Calu3 (cell line): ENCODE measurements at regions not wholly inside any gene's neighbourhood (a gene's known extent, or its start where the extent isn't known, plus 50 kb on each side); places are given as distances from the start of the nearest gene placed in this dataset.
"Not testable (repeated sequence)": the region's sequence is repeated elsewhere in the genome, so short reads cannot be mapped to it uniquely, and the experiment has no call there.

Experiments
- BruUV-seq: library from RNA; stranded (reverse); fragments of 400-500 nt; replicated peaks from 2 replicates; lab custom pipeline; 2021; lab: Mats Ljungman, UMichigan
- CTCF ChIA-PET: fragments of 300-600 bp; sonication (Branson Sonifier 250); formaldehyde crosslinking; loops from one replicate; lab custom pipeline; 2022; ENCODE audit warnings: antibody characterized with exemption; lab: Charles Lee
- DNase-seq: peaks from one replicate; pipeline ENCODE4 v3.0.0; 2022
- H3K27ac Mint-ChIP-seq: one replicate; pipeline ENCODE4 v1.8.0; 2022; ENCODE audit warnings: mixed read lengths; ENCODE audit not compliant: unreplicated experiment
- H3K27me3 Mint-ChIP-seq: one replicate; pipeline ENCODE4 v1.8.0; 2022; ENCODE audit warnings: mixed read lengths; ENCODE audit not compliant: unreplicated experiment
- H3K36me3 Mint-ChIP-seq: one replicate; pipeline ENCODE4 v1.8.0; 2022; ENCODE audit warnings: mild to moderate bottlenecking, moderate library complexity, mixed read lengths; ENCODE audit not compliant: insufficient read depth, unreplicated experiment
- H3K4me1 Mint-ChIP-seq: one replicate; pipeline ENCODE4 v1.8.0; 2022; ENCODE audit warnings: mild to moderate bottlenecking, low read depth, mixed read lengths; ENCODE audit not compliant: unreplicated experiment
- H3K4me3 Mint-ChIP-seq: one replicate; pipeline ENCODE4 v1.8.0; 2022; ENCODE audit warnings: mild to moderate bottlenecking, low read depth, moderate library complexity, mixed read lengths; ENCODE audit not compliant: unreplicated experiment
- H3K9me3 Mint-ChIP-seq: one replicate; pipeline ENCODE4 v1.8.0; 2022; ENCODE audit warnings: low read depth, mixed read lengths; ENCODE audit not compliant: unreplicated experiment
- CTCF ChIP-seq: fragments of 200-600 bp; IDR thresholded peaks from one replicate; pipeline ENCODE4 v1.8.0; 2022; ENCODE audit warnings: antibody characterized with exemption; ENCODE audit not compliant: unreplicated experiment
- intact Hi-C: fragments of 100-400 bp; cut with micrococcal nuclease; formaldehyde crosslinking; loops from one replicate; pipeline ENCODE4 v1.10.0; 2022; ENCODE audit not compliant: unreplicated experiment

GRCh38 chr12:131276501-131277185 is 322.9 kb downstream of the ADGRD1 start:
- Mint-ChIP-seq H3K4me3 (no peak overlapping the region), H3K27me3 (peaks cover 36% of the 10 kb centered on the region), H3K27ac (no peak overlapping the region), H3K9me3 (no peaks in the 10 kb centered on the region), H3K36me3 (no peaks in the 10 kb centered on the region), H3K4me1 (no peaks in the 10 kb centered on the region)
- CTCF ChIA-PET = no interaction called here
- no peak for DNase-seq
- BruUV-seq = no TSS peak
- intact Hi-C loops = no loop called here
- TF ChIP-seq CTCF = no peak

- intact Hi-C loops, H3K4me3 Mint-ChIP-seq, H3K4me1 Mint-ChIP-seq, H3K9me3 Mint-ChIP-seq, BruUV-seq, DNase-seq, CTCF ChIA-PET, H3K36me3 Mint-ChIP-seq, H3K27ac Mint-ChIP-seq: not testable (repeated sequence)
- peaks cover 36% of the 10 kb centered on the region for H3K27me3 Mint-ChIP-seq
Measured at GRCh38 chr12:131277186-131278091, 323.7 kb downstream of the ADGRD1 start.

- H3K36me3 Mint-ChIP-seq, H3K4me3 Mint-ChIP-seq, intact Hi-C loops, BruUV-seq, H3K9me3 Mint-ChIP-seq, H3K4me1 Mint-ChIP-seq, H3K27ac Mint-ChIP-seq, CTCF ChIA-PET, DNase-seq: not testable (repeated sequence)
- H3K27me3 Mint-ChIP-seq = peaks cover 44% of the 10 kb centered on the region
Measured at GRCh38 chr12:131278451-131279115, 324.9 kb downstream of the ADGRD1 start.

GRCh38 chr12:131279281-131279921 is 325.7 kb downstream of the ADGRD1 start:
- peaks cover 51% of the 10 kb centered on the region for H3K27me3 Mint-ChIP-seq
- no peak overlapping the region for H3K27ac Mint-ChIP-seq
- intact Hi-C loops = no loop called here
- H3K4me3 Mint-ChIP-seq = no peak overlapping the region
- no peaks in the 10 kb centered on the region for H3K36me3 Mint-ChIP-seq
- TF ChIP-seq CTCF = no peak
- no peaks in the 10 kb centered on the region for H3K4me1 Mint-ChIP-seq
- H3K9me3 Mint-ChIP-seq = no peaks in the 10 kb centered on the region
- no TSS peak for BruUV-seq
- CTCF ChIA-PET = no interaction called here
- no peak for DNase-seq

- no peaks in the 10 kb centered on the region for H3K9me3 Mint-ChIP-seq
- no TSS peak for BruUV-seq
- H3K4me3 Mint-ChIP-seq = no peak overlapping the region
- peaks cover 6% of the 10 kb centered on the region for H3K4me1 Mint-ChIP-seq
- DNase-seq = no peak
- H3K27ac Mint-ChIP-seq = no peak overlapping the region
- H3K27me3 Mint-ChIP-seq = peaks cover 60% of the 10 kb centered on the region
- no peak for TF ChIP-seq CTCF
- CTCF ChIA-PET = interaction anchor here (0.6 kb wide), 1 partner anchor 702 kb away, joined by 3 read pairs; no protein-coding TSS in a partner anchor
- intact Hi-C loops = no loop called here
- H3K36me3 Mint-ChIP-seq = no peaks in the 10 kb centered on the region
Measured at GRCh38 chr12:131280426-131280825, 326.7 kb downstream of the ADGRD1 start.
